GM12878 (cell line): ENCODE measurements at regions not wholly inside any gene's neighbourhood (a gene's known extent, or its start where the extent isn't known, plus 50 kb on each side); places are given as distances from the start of the nearest gene placed in this dataset.

Experiments used
- ATAC-seq: fragments of 200-7000 bp; cut with Tn5 transposase; 3 replicates; pipeline ENCODE4 v1.9.1; 2020; ENCODE audit warnings: mild to moderate bottlenecking, moderate library complexity
- BruUV-seq: library from RNA; stranded (reverse); fragments of 400-500 nt; replicated peaks from 2 replicates; lab custom pipeline; 2021; lab: Mats Ljungman, UMichigan
- CTCF ChIA-PET: fragments of 300-600 bp; sonication (Branson Sonifier 250); formaldehyde crosslinking; extraction: SDS; loops from one replicate; lab custom pipeline; 2021; ENCODE audit warnings: inconsistent platforms; lab: Yijun Ruan, JAX
- POLR2A ChIA-PET: fragments of 350-600 bp; formaldehyde crosslinking; extraction: SDS; loops from one replicate; lab custom pipeline; 2021; ENCODE audit warnings: inconsistent platforms; lab: Charles Lee
- RAD21 ChIA-PET: fragments of 300-600 bp; sonication (Branson Sonifier 250); formaldehyde crosslinking; loops from one replicate; lab custom pipeline; 2023; ENCODE audit warnings: antibody characterized with exemption; ENCODE audit not compliant: unreplicated experiment; lab: Charles Lee
- SMC1A ChIA-PET: fragments of 300-600 bp; sonication (Branson Sonifier 250); formaldehyde crosslinking; loops from one replicate; lab custom pipeline; 2023; ENCODE audit not compliant: unreplicated experiment, uncharacterized antibody; lab: Charles Lee
- DNase-seq: peaks from one replicate; pipeline ENCODE4 v3.0.0-alpha.2; 2011; ENCODE audit warnings: low read depth, low spot score
- FAIRE-seq: peaks from 3 replicates; lab custom pipeline; 2011; peaks lifted over from hg19 to GRCh38; lab: Jason Lieb, UNC
- H2AFZ ChIP-seq: 2 replicates; pipeline ENCODE4 v1.6.0; 2011; ENCODE audit warnings: low read depth, low read length, control low read depth; ENCODE audit not compliant: control insufficient read depth
- H3K27ac ChIP-seq: 2 replicates; pipeline ENCODE4 v1.5.1; 2011; ENCODE audit warnings: control low read depth; ENCODE audit not compliant: control insufficient read depth, insufficient read depth
- H3K27me3 ChIP-seq, 2 experiments: replicated peaks in 1 of 2; 2 replicates each; pipeline versions ENCODE4 v1.6.0 to v1.6.1; 2011; ENCODE audit warnings: low read length in 1 of 2; ENCODE audit not compliant: control insufficient read depth in 2 of 2, insufficient read depth in 2 of 2
- H3K36me3 ChIP-seq, 2 experiments: 2 replicates each; pipeline ENCODE4 v1.5.1; 2011; ENCODE audit warnings: low read length in 1 of 2; ENCODE audit not compliant: control insufficient read depth in 2 of 2, insufficient read depth in 2 of 2
- H3K4me1 ChIP-seq: 2 replicates; pipeline ENCODE4 v1.6.1; 2011; ENCODE audit warnings: mild to moderate bottlenecking, low read length, moderate library complexity, mixed read lengths; ENCODE audit not compliant: control insufficient read depth, insufficient read depth
- H3K4me2 ChIP-seq: 2 replicates; pipeline ENCODE4 v1.6.0; 2011; ENCODE audit warnings: control low read depth; ENCODE audit not compliant: control insufficient read depth, insufficient read depth
- H3K4me3 ChIP-seq: fragments of 200-600 bp; sonication (generic); 2 replicates; pipeline ENCODE4 v1.5.1; 2016
- H3K79me2 ChIP-seq: 2 replicates; pipeline ENCODE4 v1.6.0; 2011; ENCODE audit warnings: low read length; ENCODE audit not compliant: control insufficient read depth, insufficient read depth
- H3K9ac ChIP-seq: 2 replicates; pipeline ENCODE4 v1.8.0; 2011; ENCODE audit warnings: low read length, control low read depth, mixed read lengths; ENCODE audit not compliant: control insufficient read depth, insufficient read depth
- H3K9me3 ChIP-seq: replicated peaks from 3 replicates; pipeline ENCODE4 v1.5.1; 2011; ENCODE audit warnings: mild to moderate bottlenecking, low read length; ENCODE audit not compliant: control insufficient read depth, insufficient read depth
- H4K20me1 ChIP-seq: 2 replicates; pipeline ENCODE4 v1.6.0; 2011; ENCODE audit not compliant: control insufficient read depth, insufficient read depth
- BMI1 ChIP-seq: fragments of 450-650 bp; IDR thresholded peaks from 2 replicates; pipeline ENCODE4 v1.6.1; 2016; ENCODE audit warnings: mild to moderate bottlenecking, moderate library complexity, borderline replicate concordance
- CBFB ChIP-seq: IDR thresholded peaks from 2 replicates; pipeline ENCODE4 v1.6.1; 2016; ENCODE audit warnings: antibody characterized with exemption, low read depth
- CHD4 ChIP-seq: fragments of 200-600 bp; sonication (generic); IDR thresholded peaks from 2 replicates; pipeline ENCODE4 v1.6.1; 2016; ENCODE audit warnings: mild to moderate bottlenecking
- HDAC2 ChIP-seq: fragments of 200-600 bp; sonication (generic); IDR thresholded peaks from 2 replicates; pipeline ENCODE4 v1.6.1; 2017
- HDAC6 ChIP-seq: fragments of 200-600 bp; sonication (generic); IDR thresholded peaks from one replicate; pipeline ENCODE4 v1.8.0; 2017; ENCODE audit warnings: antibody characterized with exemption; ENCODE audit not compliant: unreplicated experiment
- IKZF1 ChIP-seq: fragments of 450-650 bp; conservative IDR thresholded peaks from 2 replicates; pipeline ENCODE4 v1.6.1; 2017; ENCODE audit warnings: antibody characterized with exemption, mild to moderate bottlenecking
- MAX ChIP-seq: IDR thresholded peaks from 2 replicates; pipeline ENCODE4 v1.6.1; 2012; ENCODE audit warnings: low read depth, low read length, improper control_type of control experiment
- NFXL1 ChIP-seq: fragments of 450-650 bp; IDR thresholded peaks from 2 replicates; pipeline ENCODE4 v1.6.1; 2017; ENCODE audit warnings: antibody characterized with exemption, mild to moderate bottlenecking, borderline replicate concordance
- NR2C1 ChIP-seq: fragments of 450-650 bp; IDR thresholded peaks from 2 replicates; pipeline ENCODE4 v1.6.1; 2017; ENCODE audit warnings: antibody characterized with exemption, mild to moderate bottlenecking, moderate library complexity
- PRDM15 ChIP-seq: fragments of 450-650 bp; formaldehyde crosslinking; IDR thresholded peaks from 2 replicates; pipeline ENCODE4 v1.4.0; 2020; ENCODE audit warnings: mild to moderate bottlenecking, moderate library complexity
- RELA ChIP-seq: fragments of 450-650 bp; IDR thresholded peaks from 2 replicates; pipeline ENCODE4 v1.8.0; 2014; ENCODE audit warnings: borderline replicate concordance; ENCODE audit not compliant: partially characterized antibody
- STAT3 ChIP-seq: IDR thresholded peaks from 2 replicates; pipeline ENCODE4 v1.6.1; 2011; ENCODE audit warnings: low read depth, low read length, improper control_type of control experiment
- SUPT20H ChIP-seq: IDR thresholded peaks from 2 replicates; pipeline ENCODE4 v1.6.1; 2011; ENCODE audit warnings: low read depth, mild to moderate bottlenecking, low read length, moderate library complexity, borderline replicate concordance; ENCODE audit not compliant: control insufficient read depth
- in situ Hi-C: fragments of 300-500 bp; cut with MboI; formaldehyde crosslinking; loops from 9 replicates; pipeline ENCODE4 v1.14.3; 2018; ENCODE audit warnings: mixed read lengths
- intact Hi-C: fragments of 100-400 bp; cut with micrococcal nuclease; formaldehyde crosslinking; loops from one replicate; pipeline ENCODE4 v1.14.2; 2022; ENCODE audit not compliant: unreplicated experiment

- Histone ChIP-seq H4K20me1 (no peaks in the 10 kb centered on the region), H2AFZ (no peak overlapping the region), H3K9me3 (no peaks in the 10 kb centered on the region), H3K4me3 (no peak overlapping the region), H3K4me2 (no peak overlapping the region), H3K79me2 (no peaks in the 10 kb centered on the region), H3K4me1 (no peaks in the 10 kb centered on the region), H3K27me3 (no peaks in the 10 kb centered on the region), H3K27ac (no peak overlapping the region), H3K9ac (no peak overlapping the region), H3K36me3 (no peaks in the 10 kb centered on the region)
- in situ Hi-C loops (no loop called here), intact Hi-C loops (no loop called here)
- no TSS peak for BruUV-seq
- ChIA-PET POLR2A (no interaction called here), SMC1A (no interaction called here), CTCF (no interaction called here), RAD21 (no interaction called here)
- no peak for DNase-seq
- no peak for FAIRE-seq
- ATAC-seq = no peak
- TF ChIP-seq PRDM15 (CRISPR knock-in tag) (no peak), NFXL1 (no peak), RELA (no peak), SUPT20H (no peak), BMI1 (no peak), CHD4 (no peak), HDAC6 (no peak), MAX (no peak), NR2C1 (no peak), STAT3 (no peak), IKZF1 (no peak), HDAC2 (no peak), CBFB (no peak)
These were observed 238.7 kb downstream of the ABCC12 start for GRCh38 chr16:47917118-47917517.
